DOHH2 (cell line): ENCODE measurements at regions not wholly inside any gene's neighbourhood (a gene's known extent, or its start where the extent isn't known, plus 50 kb on each side); places are given as distances from the start of the nearest gene placed in this dataset.

Experiments
- H3F3A ChIP-seq: fragments of 200-600 bp; sonication (generic), shearing (Covaris generic); 2 replicates; pipeline ENCODE4 v1.6.0; 2016; ENCODE audit warnings: antibody characterized with exemption, mild to moderate bottlenecking; ENCODE audit not compliant: control insufficient read depth, insufficient read depth
- H3K27ac ChIP-seq: fragments of 200-600 bp; sonication (generic); 2 replicates; pipeline ENCODE4 v1.5.1; 2014; ENCODE audit warnings: low read depth, mild to moderate bottlenecking, low read length, moderate library complexity
- H3K27me3 ChIP-seq: fragments of 200-600 bp; sonication (generic); 2 replicates; pipeline ENCODE4 v1.6.1; 2014; ENCODE audit warnings: mild to moderate bottlenecking, low read length, mixed read lengths; ENCODE audit not compliant: control insufficient read depth
- H3K36me3 ChIP-seq: fragments of 200-600 bp; sonication (generic); 2 replicates; pipeline ENCODE4 v1.6.1; 2014; ENCODE audit warnings: mild to moderate bottlenecking, low read length, moderate library complexity, mixed read lengths; ENCODE audit not compliant: control insufficient read depth
- H3K4me1 ChIP-seq: fragments of 200-600 bp; sonication (generic); 2 replicates; pipeline ENCODE4 v1.6.1; 2014; ENCODE audit warnings: mild to moderate bottlenecking, low read length, mixed read lengths; ENCODE audit not compliant: control insufficient read depth
- H3K4me2 ChIP-seq: fragments of 200-600 bp; sonication (generic); 2 replicates; pipeline ENCODE4 v1.6.0; 2014; ENCODE audit warnings: mild to moderate bottlenecking, low read length, moderate library complexity
- H3K4me3 ChIP-seq: fragments of 200-600 bp; sonication (generic); 2 replicates; pipeline ENCODE4 v1.5.1; 2014; ENCODE audit warnings: mild to moderate bottlenecking, low read length, mixed read lengths
- H3K79me2 ChIP-seq: fragments of 200-600 bp; sonication (generic); 2 replicates; pipeline ENCODE4 v1.6.1; 2014; ENCODE audit warnings: mild to moderate bottlenecking, low read length, mixed read lengths; ENCODE audit not compliant: control insufficient read depth
- H3K9me2 ChIP-seq: fragments of 200-600 bp; sonication (generic); replicated peaks from 2 replicates; pipeline ENCODE4 v1.6.1; 2014; ENCODE audit warnings: mild to moderate bottlenecking, low read length, mixed read lengths; ENCODE audit not compliant: control insufficient read depth
- H3K9me3 ChIP-seq: fragments of 200-600 bp; sonication (generic); 2 replicates; pipeline ENCODE4 v1.6.1; 2014; ENCODE audit warnings: antibody characterized with exemption, low read length, mixed read lengths; ENCODE audit not compliant: control insufficient read depth, insufficient read depth
- H4K20me1 ChIP-seq: fragments of 200-600 bp; sonication (generic); 2 replicates; pipeline ENCODE4 v1.6.0; 2014; ENCODE audit warnings: low read depth, mild to moderate bottlenecking, antibody characterized with exemption, low read length, moderate library complexity; ENCODE audit not compliant: control insufficient read depth, insufficient read depth
- EZH2phosphoT487 ChIP-seq: fragments of 200-600 bp; sonication (generic); IDR thresholded peaks from 2 replicates; pipeline ENCODE4 v1.6.1; 2017; ENCODE audit warnings: borderline replicate concordance, mild to moderate bottlenecking, antibody characterized with exemption, low read length, moderate library complexity, mixed read lengths
- TF ChIP-seq, protein P1 (sequence below): fragments of 200-600 bp; sonication (generic); IDR thresholded peaks from one replicate; pipeline ENCODE4 v1.5.1; 2014; ENCODE audit warnings: antibody characterized with exemption, mild to moderate bottlenecking, low read depth, low read length; ENCODE audit not compliant: poor library complexity, severe bottlenecking

DNA sequence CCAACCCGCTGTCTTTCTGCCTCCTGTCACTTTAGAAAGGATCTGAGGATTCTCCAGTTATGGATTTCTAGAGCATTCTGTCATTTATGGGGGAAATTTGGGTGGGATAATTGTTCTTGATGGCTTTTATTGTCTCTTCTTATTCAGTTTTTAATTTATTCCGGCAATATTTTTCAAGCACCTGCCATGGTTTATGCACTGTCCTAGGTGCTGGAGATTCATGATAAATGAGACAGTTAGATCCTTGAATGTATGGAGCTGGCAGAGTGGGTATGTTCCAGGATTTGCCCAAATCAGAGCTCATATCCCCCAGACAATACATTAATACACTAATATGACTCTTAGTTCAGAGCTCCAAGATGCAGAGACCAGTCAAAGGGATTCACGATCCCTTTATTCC lies 146.8 kb upstream of the PRKCQ start:
- no peak overlapping the region for H3K27ac ChIP-seq
- H4K20me1 ChIP-seq = no peaks in the 10 kb centered on the region
- no peaks in the 10 kb centered on the region for H3K9me3 ChIP-seq
- no peaks in the 10 kb centered on the region for H3F3A ChIP-seq
- H3K4me3 ChIP-seq = no peak overlapping the region
- H3K4me2 ChIP-seq = no peak overlapping the region
- no peaks in the 10 kb centered on the region for H3K4me1 ChIP-seq
- H3K9me2 ChIP-seq = no peaks in the 10 kb centered on the region
- H3K79me2 ChIP-seq = no peaks in the 10 kb centered on the region
- H3K27me3 ChIP-seq = peaks cover 32% of the 10 kb centered on the region
- no peaks in the 10 kb centered on the region for H3K36me3 ChIP-seq
- no peak for TF ChIP-seq EZH2phosphoT487

- H3K27ac ChIP-seq = no peak overlapping the region
- no peaks in the 10 kb centered on the region for H3K9me3 ChIP-seq
- no peaks in the 10 kb centered on the region for H3K9me2 ChIP-seq
- no peak overlapping the region for H3K4me2 ChIP-seq
- H3K36me3 ChIP-seq = no peaks in the 10 kb centered on the region
- no peaks in the 10 kb centered on the region for H3K79me2 ChIP-seq
- peaks cover 7% of the 10 kb centered on the region; the same call in 1 of the 2 replicates for H3K27me3 ChIP-seq
- no peak for TF ChIP-seq EZH2phosphoT487
- TF ChIP-seq, protein P1, sequence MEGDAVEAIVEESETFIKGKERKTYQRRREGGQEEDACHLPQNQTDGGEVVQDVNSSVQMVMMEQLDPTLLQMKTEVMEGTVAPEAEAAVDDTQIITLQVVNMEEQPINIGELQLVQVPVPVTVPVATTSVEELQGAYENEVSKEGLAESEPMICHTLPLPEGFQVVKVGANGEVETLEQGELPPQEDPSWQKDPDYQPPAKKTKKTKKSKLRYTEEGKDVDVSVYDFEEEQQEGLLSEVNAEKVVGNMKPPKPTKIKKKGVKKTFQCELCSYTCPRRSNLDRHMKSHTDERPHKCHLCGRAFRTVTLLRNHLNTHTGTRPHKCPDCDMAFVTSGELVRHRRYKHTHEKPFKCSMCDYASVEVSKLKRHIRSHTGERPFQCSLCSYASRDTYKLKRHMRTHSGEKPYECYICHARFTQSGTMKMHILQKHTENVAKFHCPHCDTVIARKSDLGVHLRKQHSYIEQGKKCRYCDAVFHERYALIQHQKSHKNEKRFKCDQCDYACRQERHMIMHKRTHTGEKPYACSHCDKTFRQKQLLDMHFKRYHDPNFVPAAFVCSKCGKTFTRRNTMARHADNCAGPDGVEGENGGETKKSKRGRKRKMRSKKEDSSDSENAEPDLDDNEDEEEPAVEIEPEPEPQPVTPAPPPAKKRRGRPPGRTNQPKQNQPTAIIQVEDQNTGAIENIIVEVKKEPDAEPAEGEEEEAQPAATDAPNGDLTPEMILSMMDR = no peak
- H4K20me1 ChIP-seq = no peaks in the 10 kb centered on the region
- no peaks in the 10 kb centered on the region for H3F3A ChIP-seq
- no peak overlapping the region for H3K4me3 ChIP-seq
- no peaks in the 10 kb centered on the region for H3K4me1 ChIP-seq
Measured at GRCh38 chr10:6722616-6723004, 142.5 kb upstream of the PRKCQ start.

DNA sequence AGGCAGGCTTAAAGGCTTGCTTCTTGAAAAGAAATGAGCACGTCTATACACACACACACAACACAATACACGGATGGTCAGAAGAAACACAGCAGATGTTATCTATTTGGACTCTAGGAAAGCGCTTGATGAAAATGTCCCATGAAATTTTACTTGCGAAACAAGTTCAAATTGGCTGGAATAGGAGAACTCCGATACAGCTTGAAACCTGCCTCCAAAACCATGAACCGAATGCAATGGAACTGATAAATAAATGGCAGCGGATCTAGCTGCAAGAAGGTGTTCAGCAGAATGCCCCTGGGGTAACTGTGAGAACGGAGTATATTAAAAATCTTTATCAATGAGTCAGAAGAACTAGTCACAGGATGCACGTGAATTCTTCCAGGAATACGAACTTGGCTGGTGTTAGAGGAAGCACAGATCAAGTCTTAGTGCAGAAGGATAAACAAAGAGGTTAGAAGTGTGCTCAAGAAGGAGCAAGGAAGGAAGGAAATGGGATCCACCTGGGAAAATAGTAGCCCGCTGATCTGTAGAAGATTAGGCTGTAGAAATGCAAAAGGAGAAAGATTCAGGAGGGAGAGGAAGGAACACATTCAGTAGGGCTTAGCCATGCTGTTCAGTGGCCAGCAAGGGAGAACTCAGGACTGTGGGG lies 142.0 kb upstream of the PRKCQ start:
- Histone ChIP-seq H3K9me3 (no peaks in the 10 kb centered on the region), H4K20me1 (no peaks in the 10 kb centered on the region), H3K27ac (no peak overlapping the region), H3K36me3 (no peaks in the 10 kb centered on the region), H3K4me1 (no peaks in the 10 kb centered on the region), H3K4me3 (no peak overlapping the region), H3K79me2 (no peaks in the 10 kb centered on the region), H3K27me3 (peaks cover 8% of the 10 kb centered on the region), H3K9me2 (no peaks in the 10 kb centered on the region), H3F3A (no peaks in the 10 kb centered on the region), H3K4me2 (no peak overlapping the region)
- TF ChIP-seq, protein P1 = no peak
- TF ChIP-seq EZH2phosphoT487 = no peak

- Histone ChIP-seq H3K4me3 (no peak overlapping the region), H3K9me3 (no peaks in the 10 kb centered on the region), H3K36me3 (no peaks in the 10 kb centered on the region), H3K79me2 (no peaks in the 10 kb centered on the region), H3K4me1 (no peaks in the 10 kb centered on the region), H3K27ac (no peak overlapping the region), H4K20me1 (no peaks in the 10 kb centered on the region), H3K4me2 (no peak overlapping the region), H3K27me3 (peaks cover 12% of the 10 kb centered on the region), H3K9me2 (no peaks in the 10 kb centered on the region), H3F3A (no peaks in the 10 kb centered on the region)
- TF ChIP-seq EZH2phosphoT487 = no peak
- TF ChIP-seq, protein P1 = no peak
Measured at GRCh38 chr10:6721480-6721879, 141.4 kb upstream of the PRKCQ start.
